ENCODE measurements at regions not wholly inside any gene's neighbourhood (a gene's known extent, or its start where the extent isn't known, plus 50 kb on each side); places are given as distances from the start of the nearest gene placed in this dataset.

GRCh38 chr5:173474881-173475287 is 141.6 kb downstream of the BOD1 start:
- TF ChIP-seq CTCF (IDR thresholded peaks at IDR 0.05; ENCODE audit: low read depth, low read length) (no peak), EZH2phosphoT487 (IDR thresholded peaks at IDR 0.05; ENCODE audit: low read depth) (no peak)
